SK-N-SH treated with all-trans-retinoic acid at 6 μM for 48 hours (cell line): ENCODE measurements at regions not wholly inside any gene's neighbourhood (a gene's known extent, or its start where the extent isn't known, plus 50 kb on each side); places are given as distances from the start of the nearest gene placed in this dataset.

Experiments used
- ARNTL ChIP-seq: fragments of 450-650 bp; formaldehyde crosslinking; IDR thresholded peaks from 2 replicates; pipeline ENCODE4 v1.5.0; 2020; ENCODE audit warnings: low read depth, mild to moderate bottlenecking, moderate library complexity, borderline replicate concordance
- CREB5 ChIP-seq: fragments of 250-450 bp; sonication (Bioruptor Pico); IDR thresholded peaks from 2 replicates; pipeline ENCODE4 v1.5.1; 2020; ENCODE audit warnings: low read depth, mild to moderate bottlenecking, moderate library complexity
- CSDC2 ChIP-seq: fragments of 250-450 bp; sonication (Bioruptor Pico); IDR thresholded peaks from 2 replicates; pipeline ENCODE4 v1.5.0; 2020; ENCODE audit warnings: mild to moderate bottlenecking, moderate library complexity
- OSR1 ChIP-seq: fragments of 250-450 bp; sonication (Bioruptor Pico); IDR thresholded peaks from 2 replicates; pipeline ENCODE4 v1.8.0; 2022; ENCODE audit warnings: moderate library complexity, mild to moderate bottlenecking, inconsistent platforms
- PATZ1 ChIP-seq: fragments of 250-450 bp; sonication (Bioruptor Pico); IDR thresholded peaks from 2 replicates; pipeline ENCODE4 v1.8.0; 2020; ENCODE audit warnings: mild to moderate bottlenecking, moderate library complexity, borderline replicate concordance
- RARB ChIP-seq: fragments of 250-450 bp; sonication (Bioruptor Pico); IDR thresholded peaks from 2 replicates; pipeline ENCODE4 v1.8.0; 2021; ENCODE audit warnings: mild to moderate bottlenecking, moderate library complexity
- TOX ChIP-seq: fragments of 250-450 bp; sonication (Bioruptor Pico); IDR thresholded peaks from 2 replicates; pipeline ENCODE4 v1.8.0; 2021; ENCODE audit warnings: mild to moderate bottlenecking, moderate library complexity, borderline replicate concordance
- TSHZ2 ChIP-seq: fragments of 250-450 bp; sonication (Bioruptor Pico); IDR thresholded peaks from 2 replicates; pipeline ENCODE4 v1.5.0; 2020; ENCODE audit warnings: mild to moderate bottlenecking, moderate library complexity
- ZFP3 ChIP-seq: fragments of 250-450 bp; sonication (Bioruptor Pico); IDR thresholded peaks from 2 replicates; pipeline ENCODE4 v1.5.0; 2020; ENCODE audit warnings: mild to moderate bottlenecking, moderate library complexity
- ZFP30 ChIP-seq: fragments of 450-650 bp; formaldehyde crosslinking; IDR thresholded peaks from 2 replicates; pipeline ENCODE4 v1.5.0; 2022; ENCODE audit warnings: mild to moderate bottlenecking, moderate library complexity
- ZNF565 ChIP-seq: fragments of 450-650 bp; formaldehyde crosslinking; conservative IDR thresholded peaks from 2 replicates; pipeline ENCODE4 v1.5.0; 2020; ENCODE audit warnings: low read depth, mild to moderate bottlenecking, moderate library complexity
- ZNF8 ChIP-seq: fragments of 450-650 bp; formaldehyde crosslinking; IDR thresholded peaks from 2 replicates; pipeline ENCODE4 v1.5.0; 2020; ENCODE audit warnings: mild to moderate bottlenecking, moderate library complexity
- TF ChIP-seq, protein P1 (sequence below): fragments of 250-450 bp; sonication (Bioruptor Pico); IDR thresholded peaks from 2 replicates; pipeline ENCODE4 v1.8.0; 2021; ENCODE audit warnings: low read depth, mild to moderate bottlenecking, moderate library complexity, borderline replicate concordance

DNA sequence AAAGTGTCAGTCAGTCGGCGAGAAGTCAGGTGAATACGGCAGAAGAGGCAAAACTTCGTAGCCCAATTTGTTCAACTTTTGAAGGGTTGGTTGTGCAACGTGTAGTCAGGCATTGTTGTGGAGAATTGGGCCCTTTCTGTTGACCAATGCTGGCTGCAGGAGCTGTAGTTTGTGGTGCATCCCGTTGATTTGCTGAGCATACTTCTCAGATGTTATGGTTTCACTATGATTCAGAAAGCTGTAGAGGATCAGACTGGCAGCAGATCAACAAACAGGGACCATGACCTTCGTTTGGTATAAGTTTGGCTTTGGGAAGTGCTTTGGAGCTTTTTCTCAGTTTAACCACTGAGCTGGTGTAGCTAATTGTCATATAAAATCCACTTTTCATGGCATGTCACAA, 190.2 kb upstream of the ADAMTS5 start:
- no peak for TF ChIP-seq CSDC2 (CRISPR knock-in tag)
- no peak for TF ChIP-seq PATZ1 (CRISPR knock-in tag)
- TF ChIP-seq ZFP3 (CRISPR knock-in tag): no peak
- TF ChIP-seq TOX: no peak
- no peak for TF ChIP-seq RARB
- TF ChIP-seq, protein P1, sequence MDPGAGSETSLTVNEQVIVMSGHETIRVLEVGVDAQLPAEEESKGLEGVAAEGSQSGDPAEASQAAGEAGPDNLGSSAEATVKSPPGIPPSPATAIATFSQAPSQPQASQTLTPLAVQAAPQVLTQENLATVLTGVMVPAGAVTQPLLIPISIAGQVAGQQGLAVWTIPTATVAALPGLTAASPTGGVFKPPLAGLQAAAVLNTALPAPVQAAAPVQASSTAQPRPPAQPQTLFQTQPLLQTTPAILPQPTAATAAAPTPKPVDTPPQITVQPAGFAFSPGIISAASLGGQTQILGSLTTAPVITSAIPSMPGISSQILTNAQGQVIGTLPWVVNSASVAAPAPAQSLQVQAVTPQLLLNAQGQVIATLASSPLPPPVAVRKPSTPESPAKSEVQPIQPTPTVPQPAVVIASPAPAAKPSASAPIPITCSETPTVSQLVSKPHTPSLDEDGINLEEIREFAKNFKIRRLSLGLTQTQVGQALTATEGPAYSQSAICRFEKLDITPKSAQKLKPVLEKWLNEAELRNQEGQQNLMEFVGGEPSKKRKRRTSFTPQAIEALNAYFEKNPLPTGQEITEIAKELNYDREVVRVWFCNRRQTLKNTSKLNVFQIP (CRISPR knock-in tag): no peak
- no peak for TF ChIP-seq ARNTL (CRISPR knock-in tag)
- no peak for TF ChIP-seq ZNF8 (CRISPR knock-in tag)
- no peak for TF ChIP-seq OSR1 (CRISPR knock-in tag)
- no peak for TF ChIP-seq CREB5 (CRISPR knock-in tag)
- TF ChIP-seq ZFP30 (CRISPR knock-in tag): no peak
- no peak for TF ChIP-seq ZNF565
- no peak for TF ChIP-seq TSHZ2 (CRISPR knock-in tag)
